HG03196 (cell line): ENCODE measurements at regions not wholly inside any gene's neighbourhood (a gene's known extent, or its start where the extent isn't known, plus 50 kb on each side); places are given as distances from the start of the nearest gene placed in this dataset.
"Not testable (repeated sequence)": the region's sequence is repeated elsewhere in the genome, so short reads cannot be mapped to it uniquely, and the experiment has no call there.

Experiments used
- ATAC-seq: cut with Tn5 transposase; IDR thresholded peaks from one replicate; pipeline ENCODE4 v1.9.1; 2021; ENCODE audit not compliant: unreplicated experiment

- no peak for ATAC-seq
These were observed 158.7 kb upstream of the JARID2 start for GRCh38 chr6:15087186-15087589.

DNA sequence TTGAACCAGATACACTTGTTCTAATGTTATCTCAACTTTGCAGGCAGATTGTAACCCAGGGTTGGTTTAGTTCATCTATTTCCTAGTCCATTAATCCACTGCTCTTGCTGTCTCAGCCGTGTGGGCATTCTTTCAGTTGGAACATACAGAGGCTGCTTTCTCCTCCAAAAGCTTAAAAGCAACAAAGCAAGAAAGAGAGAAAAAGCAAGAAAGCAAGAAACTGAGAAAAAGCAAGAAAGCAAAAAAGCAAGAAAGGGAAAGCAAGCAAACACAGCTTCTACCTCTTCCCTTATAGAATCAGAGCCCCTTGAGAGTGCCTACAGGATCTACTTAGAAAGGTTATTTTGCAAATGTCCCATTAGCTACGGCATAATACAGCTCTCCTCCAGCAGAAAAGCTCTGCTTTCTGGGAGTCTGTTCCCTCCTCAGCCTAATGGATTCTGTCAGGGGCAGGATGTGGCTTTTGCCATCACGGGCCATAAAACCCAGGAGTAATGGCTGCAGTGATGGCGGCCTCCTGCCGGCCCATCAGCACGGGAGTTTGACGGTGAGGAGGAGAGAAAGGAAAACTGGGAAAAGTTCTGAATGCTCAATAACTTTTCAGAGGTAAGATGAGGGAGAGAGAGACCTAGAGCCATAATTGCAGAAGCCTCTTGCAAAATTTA is 156.8 kb upstream of the JARID2 start:
- ATAC-seq = no peak

GRCh38 chr6:15089569-15090144 is 156.2 kb upstream of the JARID2 start:
- ATAC-seq = no peak

DNA sequence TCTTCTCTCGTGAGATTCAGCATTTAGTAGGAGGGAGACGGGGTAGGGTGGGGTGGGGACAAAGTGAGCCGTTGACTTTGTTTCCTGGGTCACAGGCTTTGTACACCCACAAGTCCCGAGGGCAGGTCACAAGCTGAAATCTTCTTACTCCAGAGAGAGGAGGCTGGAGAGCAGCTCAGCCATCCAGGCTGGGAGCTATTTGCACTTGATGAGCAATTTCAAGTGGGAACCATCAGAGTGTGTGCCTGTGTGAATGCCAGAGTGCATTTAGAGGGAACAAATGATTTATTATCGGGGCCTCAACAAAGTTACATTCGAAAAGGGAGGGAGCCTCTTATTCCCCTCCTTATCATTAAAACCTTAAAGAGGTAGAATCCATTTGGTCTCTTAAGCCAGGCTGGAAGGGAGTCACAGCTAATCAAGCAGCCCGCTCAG is 155.7 kb upstream of the JARID2 start:
- ATAC-seq = no peak

GRCh38 chr6:15090745-15091384 is 155.0 kb upstream of the JARID2 start:
- no peak for ATAC-seq

- ATAC-seq = no peak
These were observed 148.7 kb upstream of the JARID2 start for GRCh38 chr6:15096894-15097837.

- no peak for ATAC-seq
These were observed 144.7 kb upstream of the JARID2 start for GRCh38 chr6:15101130-15101529.

DNA sequence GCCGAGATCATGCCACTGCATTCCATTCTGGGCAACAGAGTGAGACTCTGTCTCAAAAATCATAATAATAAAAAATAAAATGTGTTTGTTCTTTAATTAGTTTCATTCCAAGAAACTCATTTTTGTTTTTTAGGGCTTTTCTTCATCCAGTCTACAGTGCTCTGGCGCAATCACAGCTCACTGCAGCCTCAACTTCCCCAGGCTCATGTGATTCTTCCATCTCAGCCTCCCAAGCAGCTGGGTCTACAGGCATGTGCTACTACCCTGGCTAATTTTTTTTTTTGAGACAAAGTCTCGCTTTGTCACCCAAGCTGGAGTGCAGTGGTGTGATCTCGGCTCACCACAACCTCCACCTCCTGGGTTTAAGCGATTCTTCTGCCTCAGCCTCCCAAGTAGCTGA is 143.6 kb upstream of the JARID2 start:
- ATAC-seq = no peak

- ATAC-seq = no peak
These were observed 138.8 kb upstream of the JARID2 start for GRCh38 chr6:15106958-15107643.

GRCh38 chr6:15107644-15108382 is 138.1 kb upstream of the JARID2 start:
- ATAC-seq = no peak

- no peak for ATAC-seq
These were observed 137.5 kb upstream of the JARID2 start for GRCh38 chr6:15108383-15108715.

DNA sequence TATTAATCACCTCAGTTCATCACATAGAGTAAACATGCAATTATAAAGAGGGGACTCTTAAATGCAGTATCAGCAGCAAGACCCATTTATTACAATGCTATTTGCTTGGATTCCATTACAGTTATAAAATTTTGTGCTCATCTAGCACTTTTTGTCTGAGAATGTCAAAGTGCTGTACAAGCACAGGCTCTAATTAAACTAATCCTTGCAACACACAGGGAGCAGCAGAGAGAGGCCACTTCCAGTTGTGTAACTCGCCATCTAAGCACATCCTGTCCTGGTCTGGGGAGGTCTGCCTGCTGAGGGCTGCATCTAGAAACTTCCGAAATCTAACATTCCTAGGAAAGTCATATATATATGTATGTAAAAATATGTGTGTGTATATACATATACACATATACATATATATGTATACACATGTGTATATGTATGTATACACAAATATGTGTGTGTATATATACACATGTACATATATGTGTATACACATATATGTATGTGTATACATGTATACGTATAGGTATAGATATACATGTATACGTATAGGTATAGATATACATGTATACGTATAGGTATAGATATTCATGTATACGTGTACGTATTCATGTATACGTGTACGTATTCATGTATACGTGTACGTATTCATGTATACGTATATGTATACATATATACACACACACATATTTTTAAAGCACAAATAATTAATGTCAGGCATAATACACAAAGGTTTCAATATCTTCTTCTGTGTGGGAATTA is 136.4 kb upstream of the JARID2 start:
- no peak for ATAC-seq

GRCh38 chr6:15110726-15111354 is 135.0 kb upstream of the JARID2 start:
- no peak for ATAC-seq

- ATAC-seq = not testable (repeated sequence)
These were observed 134.3 kb upstream of the JARID2 start for GRCh38 chr6:15111576-15111975.

GRCh38 chr6:15113587-15113986 is 132.3 kb upstream of the JARID2 start:
- no peak for ATAC-seq

GRCh38 chr6:15114061-15114460 is 131.8 kb upstream of the JARID2 start:
- no peak for ATAC-seq

- ATAC-seq = no peak
These were observed 129.0 kb upstream of the JARID2 start for GRCh38 chr6:15116889-15117288.

DNA sequence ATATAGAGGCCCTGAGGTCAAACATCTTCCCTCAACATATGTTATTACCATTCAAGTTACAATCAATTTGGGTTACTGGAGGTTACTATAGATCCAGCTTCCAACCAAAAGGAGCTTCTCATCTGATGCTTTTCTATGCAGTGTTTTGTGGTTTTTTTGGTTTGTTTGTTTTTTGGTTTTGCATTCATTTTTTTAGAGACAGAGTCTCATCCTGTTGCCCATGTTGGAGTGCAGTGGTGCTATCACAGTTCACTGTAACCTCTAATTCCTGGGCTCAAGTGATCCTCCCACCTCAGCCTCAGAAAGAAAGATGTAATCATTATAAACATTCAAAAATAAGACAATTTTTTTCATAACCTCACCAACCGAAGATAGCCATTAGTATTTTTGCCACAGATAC is 124.4 kb upstream of the JARID2 start:
- no peak for ATAC-seq

- no peak for ATAC-seq
These were observed 123.8 kb upstream of the JARID2 start for GRCh38 chr6:15121977-15122550.
